Ishikawa (cell line): ENCODE measurements at regions not wholly inside any gene's neighbourhood (a gene's known extent, or its start where the extent isn't known, plus 50 kb on each side); places are given as distances from the start of the nearest gene placed in this dataset.

ENCODE experiments used
- CEBPB ChIP-seq: IDR thresholded peaks from 2 replicates; pipeline ENCODE4 v1.6.1; 2012
- CREB1 ChIP-seq: IDR thresholded peaks from 2 replicates; pipeline ENCODE4 v1.6.1; 2012; ENCODE audit warnings: low read depth
- EGR1 ChIP-seq: IDR thresholded peaks from 2 replicates; pipeline ENCODE4 v1.6.1; 2012
- EP300 ChIP-seq: IDR thresholded peaks from 2 replicates; pipeline ENCODE4 v1.6.1; 2012; ENCODE audit warnings: borderline replicate concordance
- FOXM1 ChIP-seq: IDR thresholded peaks from 2 replicates; pipeline ENCODE4 v1.6.1; 2012; ENCODE audit warnings: low read depth, borderline replicate concordance
- MAX ChIP-seq: IDR thresholded peaks from 2 replicates; pipeline ENCODE4 v1.6.1; 2012
- NFIC ChIP-seq: IDR thresholded peaks from 2 replicates; pipeline ENCODE4 v1.6.1; 2012
- RAD21 ChIP-seq: IDR thresholded peaks from 2 replicates; pipeline ENCODE4 v1.6.1; 2012; ENCODE audit warnings: low read depth
- TAF1 ChIP-seq: IDR thresholded peaks from 2 replicates; pipeline ENCODE4 v1.6.1; 2012; ENCODE audit warnings: low read depth, mild to moderate bottlenecking
- TCF12 ChIP-seq: IDR thresholded peaks from 2 replicates; pipeline ENCODE4 v1.6.1; 2012; ENCODE audit warnings: low read depth
- TEAD4 ChIP-seq: IDR thresholded peaks from 2 replicates; pipeline ENCODE4 v1.6.1; 2012
- USF1 ChIP-seq: IDR thresholded peaks from 2 replicates; pipeline ENCODE4 v1.6.1; 2012
- YY1 ChIP-seq: IDR thresholded peaks from 2 replicates; pipeline ENCODE4 v1.6.1; 2012; ENCODE audit warnings: low read depth
- ZBTB7A ChIP-seq: IDR thresholded peaks from 2 replicates; pipeline ENCODE4 v1.6.1; 2012; ENCODE audit warnings: low read depth
- TF ChIP-seq, protein P1 (sequence below): IDR thresholded peaks from 2 replicates; pipeline ENCODE4 v1.6.1; 2012; ENCODE audit warnings: low read depth, mild to moderate bottlenecking

DNA sequence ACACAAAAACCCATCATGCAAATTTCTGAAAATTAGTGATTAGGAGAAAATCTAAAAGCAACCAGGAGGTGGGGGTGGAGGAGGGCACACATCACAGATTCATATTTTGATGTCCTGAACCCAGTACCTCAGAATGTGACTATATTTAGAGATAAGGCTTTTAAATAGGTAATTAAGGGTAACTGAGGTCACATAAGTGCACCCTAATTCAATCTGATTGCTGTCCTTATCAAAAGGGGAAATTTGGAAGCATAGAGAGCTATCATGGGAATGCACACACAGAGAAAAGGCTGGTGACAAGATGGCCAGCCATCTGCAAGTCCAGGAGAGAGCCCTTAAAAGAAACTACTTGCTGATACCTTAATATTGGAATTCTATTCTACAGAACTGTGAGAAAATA lies 281.8 kb upstream of the UGT8 start:
- no peak for TF ChIP-seq ZBTB7A
- no peak for TF ChIP-seq TAF1

DNA sequence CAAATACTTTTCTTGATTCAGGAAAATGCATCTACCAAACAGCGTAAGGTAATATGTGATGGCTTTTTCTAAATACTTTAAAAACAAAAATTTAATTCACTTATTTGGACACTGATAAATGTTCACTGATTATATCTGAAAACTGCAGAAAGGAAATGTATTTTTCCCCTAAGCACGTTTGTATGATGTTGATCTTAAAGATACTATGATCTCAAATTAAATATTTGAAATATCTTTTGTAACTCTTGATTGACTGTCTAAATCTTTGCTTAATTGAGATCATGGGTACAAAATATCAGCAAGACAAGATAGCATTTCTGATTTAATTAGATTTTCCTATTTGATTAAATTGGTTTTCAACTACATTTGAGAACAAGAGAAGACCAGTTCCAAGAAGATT lies 281.0 kb upstream of the UGT8 start:
- TF ChIP-seq ZBTB7A (no peak), USF1 (no peak), EGR1 (no peak), FOXM1 (no peak), CREB1 (no peak), RAD21 (no peak), MAX (no peak), NFIC (no peak), EP300 (no peak), CEBPB (no peak), TCF12 (no peak), TAF1 (no peak), YY1 (no peak), TEAD4 (no peak)
- TF ChIP-seq, protein P1, sequence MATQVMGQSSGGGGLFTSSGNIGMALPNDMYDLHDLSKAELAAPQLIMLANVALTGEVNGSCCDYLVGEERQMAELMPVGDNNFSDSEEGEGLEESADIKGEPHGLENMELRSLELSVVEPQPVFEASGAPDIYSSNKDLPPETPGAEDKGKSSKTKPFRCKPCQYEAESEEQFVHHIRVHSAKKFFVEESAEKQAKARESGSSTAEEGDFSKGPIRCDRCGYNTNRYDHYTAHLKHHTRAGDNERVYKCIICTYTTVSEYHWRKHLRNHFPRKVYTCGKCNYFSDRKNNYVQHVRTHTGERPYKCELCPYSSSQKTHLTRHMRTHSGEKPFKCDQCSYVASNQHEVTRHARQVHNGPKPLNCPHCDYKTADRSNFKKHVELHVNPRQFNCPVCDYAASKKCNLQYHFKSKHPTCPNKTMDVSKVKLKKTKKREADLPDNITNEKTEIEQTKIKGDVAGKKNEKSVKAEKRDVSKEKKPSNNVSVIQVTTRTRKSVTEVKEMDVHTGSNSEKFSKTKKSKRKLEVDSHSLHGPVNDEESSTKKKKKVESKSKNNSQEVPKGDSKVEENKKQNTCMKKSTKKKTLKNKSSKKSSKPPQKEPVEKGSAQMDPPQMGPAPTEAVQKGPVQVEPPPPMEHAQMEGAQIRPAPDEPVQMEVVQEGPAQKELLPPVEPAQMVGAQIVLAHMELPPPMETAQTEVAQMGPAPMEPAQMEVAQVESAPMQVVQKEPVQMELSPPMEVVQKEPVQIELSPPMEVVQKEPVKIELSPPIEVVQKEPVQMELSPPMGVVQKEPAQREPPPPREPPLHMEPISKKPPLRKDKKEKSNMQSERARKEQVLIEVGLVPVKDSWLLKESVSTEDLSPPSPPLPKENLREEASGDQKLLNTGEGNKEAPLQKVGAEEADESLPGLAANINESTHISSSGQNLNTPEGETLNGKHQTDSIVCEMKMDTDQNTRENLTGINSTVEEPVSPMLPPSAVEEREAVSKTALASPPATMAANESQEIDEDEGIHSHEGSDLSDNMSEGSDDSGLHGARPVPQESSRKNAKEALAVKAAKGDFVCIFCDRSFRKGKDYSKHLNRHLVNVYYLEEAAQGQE, result no peak

- TF ChIP-seq NFIC (no peak), ZBTB7A (no peak), CREB1 (no peak), RAD21 (no peak), TAF1 (no peak), EP300 (no peak), TCF12 (no peak), USF1 (no peak), TEAD4 (no peak), YY1 (no peak), CEBPB (no peak), EGR1 (no peak)
Measured at GRCh38 chr4:114318309-114318708, 280.3 kb upstream of the UGT8 start.

DNA sequence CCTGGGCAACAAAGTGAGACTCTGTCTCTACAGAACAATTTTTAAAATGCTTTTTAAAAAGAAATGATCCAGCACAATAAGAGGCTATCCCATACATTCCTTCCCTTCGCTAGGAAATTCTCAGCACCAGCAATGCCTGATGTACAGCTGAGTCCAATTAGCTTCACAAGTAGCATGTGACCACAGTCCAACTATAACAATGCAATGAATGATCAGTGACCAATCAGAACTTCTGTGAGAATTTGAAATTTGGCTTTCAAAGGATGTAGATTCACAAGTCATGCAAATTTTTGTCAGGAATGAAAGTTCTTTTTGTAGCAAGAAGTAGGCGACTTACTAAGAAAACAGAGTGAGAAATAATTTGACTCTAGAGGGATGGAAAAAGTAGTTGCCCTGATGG lies 278.5 kb upstream of the UGT8 start:
- TF ChIP-seq USF1 (no peak), YY1 (no peak), ZBTB7A (no peak), TCF12 (no peak)

GRCh38 chr4:114321366-114321765 lies 277.2 kb upstream of the UGT8 start:
- no peak for TF ChIP-seq CEBPB
- no peak for TF ChIP-seq MAX
- TF ChIP-seq ZBTB7A, result no peak

GRCh38 chr4:114323841-114324240 lies 274.8 kb upstream of the UGT8 start:
- TF ChIP-seq USF1, result no peak
- no peak for TF ChIP-seq TEAD4
- no peak for TF ChIP-seq CEBPB
- TF ChIP-seq EGR1, result no peak
- TF ChIP-seq FOXM1, result no peak
- TF ChIP-seq, protein P1, result no peak
- no peak for TF ChIP-seq CREB1
